Inflammatory macrophage treated with lipopolysaccharide for 4 hours (primary cell): ENCODE measurements at regions not wholly inside any gene's neighbourhood (a gene's known extent, or its start where the extent isn't known, plus 50 kb on each side); places are given as distances from the start of the nearest gene placed in this dataset.

Experiments used
- DNase-seq: peaks from one replicate; pipeline ENCODE4 v3.0.0-alpha.2; 2020

DNA sequence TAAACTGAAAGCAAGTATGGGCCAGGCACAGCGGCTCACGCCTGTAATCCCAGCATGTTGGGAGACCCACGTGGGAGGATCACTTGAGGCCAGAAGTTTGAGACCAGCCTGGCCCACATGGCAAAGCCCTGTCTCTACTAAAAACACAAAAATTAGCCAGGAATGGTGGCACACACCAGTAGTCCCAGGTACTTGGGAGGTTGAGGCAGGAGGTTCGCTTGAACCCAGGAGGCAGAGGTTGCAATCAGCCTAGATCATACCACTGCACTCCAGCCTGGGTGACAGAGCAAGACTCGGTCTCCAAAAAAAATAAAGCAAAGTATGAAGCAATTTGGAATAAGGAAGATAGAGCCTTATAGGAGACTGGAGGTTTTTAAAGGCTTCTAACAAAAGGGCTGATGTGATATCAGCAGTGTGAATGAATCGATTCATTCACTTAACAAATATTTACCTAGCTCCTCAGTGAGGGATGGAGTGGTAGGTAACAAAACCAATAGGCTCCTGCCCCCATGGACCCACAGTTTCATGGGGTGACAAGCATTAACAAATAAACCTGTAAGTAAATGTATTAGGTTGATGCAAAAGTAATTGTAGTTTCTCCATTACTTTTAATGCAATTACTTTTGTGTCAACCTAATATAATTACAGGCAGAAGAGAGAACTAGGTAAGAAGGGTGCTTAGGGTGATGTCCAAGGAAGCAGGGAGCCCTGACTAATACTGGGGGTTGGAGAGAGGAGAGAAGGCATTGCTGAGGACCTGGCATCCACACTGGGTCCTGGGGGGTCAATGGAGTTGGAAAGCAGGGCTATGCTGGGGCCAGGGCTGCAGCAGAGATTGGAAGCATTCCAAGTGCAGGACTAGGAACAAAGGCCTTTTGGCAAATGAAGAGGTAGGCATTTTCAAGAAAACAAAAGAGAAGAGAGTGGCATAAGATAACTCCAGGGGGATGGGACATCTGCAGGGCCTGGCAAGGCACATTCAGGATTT is 195.4 kb upstream of the ARL4C start:
- DNase-seq = no peak

DNA sequence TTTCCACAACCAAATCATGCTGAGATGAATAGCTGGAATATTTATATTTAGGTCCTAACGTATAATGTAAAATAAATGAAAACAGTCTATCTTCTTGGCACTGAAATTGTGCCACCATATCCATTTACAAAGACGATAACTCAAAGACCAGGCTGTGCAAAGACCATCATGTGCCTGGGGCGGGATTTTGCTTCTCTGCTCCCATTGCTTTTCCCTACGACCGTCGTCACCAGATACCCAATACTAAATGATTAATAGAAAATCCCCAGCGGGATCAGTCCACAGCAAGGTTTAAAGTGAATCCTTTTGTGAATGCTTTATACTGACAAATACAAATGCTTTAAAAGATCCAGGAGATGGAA is 194.3 kb upstream of the ARL4C start:
- DNase-seq = no peak

DNA sequence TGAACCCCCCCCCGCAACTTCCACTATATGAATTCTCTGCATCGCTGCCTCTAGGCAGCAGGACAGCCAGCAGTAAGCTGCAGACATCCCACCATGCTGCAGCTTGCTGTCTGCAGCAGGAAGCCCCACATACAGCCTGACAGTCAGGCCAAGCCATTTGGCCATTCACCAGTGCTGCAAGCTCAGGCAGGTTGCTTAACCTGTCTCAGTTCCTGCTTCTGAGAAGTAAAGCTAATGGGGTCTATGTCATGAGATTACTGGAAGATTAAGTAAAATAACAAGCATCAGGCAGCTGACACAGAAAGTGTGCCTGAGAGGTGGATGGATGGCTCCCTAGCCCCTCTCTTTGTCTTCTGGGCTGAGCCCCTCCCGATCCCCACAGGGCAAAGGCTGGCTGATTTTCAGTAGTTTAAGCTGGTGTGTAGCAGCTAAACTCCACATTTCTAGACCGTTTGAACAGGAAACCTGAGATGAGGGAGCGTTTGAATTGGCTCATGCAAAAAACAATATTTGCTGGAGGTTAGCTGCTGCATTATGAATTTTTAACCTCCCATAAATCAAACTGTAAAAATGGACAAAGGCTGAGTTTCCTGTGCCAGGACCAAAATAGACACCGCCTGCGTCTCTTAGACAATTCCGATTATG is 193.8 kb upstream of the ARL4C start:
- DNase-seq = no peak

DNA sequence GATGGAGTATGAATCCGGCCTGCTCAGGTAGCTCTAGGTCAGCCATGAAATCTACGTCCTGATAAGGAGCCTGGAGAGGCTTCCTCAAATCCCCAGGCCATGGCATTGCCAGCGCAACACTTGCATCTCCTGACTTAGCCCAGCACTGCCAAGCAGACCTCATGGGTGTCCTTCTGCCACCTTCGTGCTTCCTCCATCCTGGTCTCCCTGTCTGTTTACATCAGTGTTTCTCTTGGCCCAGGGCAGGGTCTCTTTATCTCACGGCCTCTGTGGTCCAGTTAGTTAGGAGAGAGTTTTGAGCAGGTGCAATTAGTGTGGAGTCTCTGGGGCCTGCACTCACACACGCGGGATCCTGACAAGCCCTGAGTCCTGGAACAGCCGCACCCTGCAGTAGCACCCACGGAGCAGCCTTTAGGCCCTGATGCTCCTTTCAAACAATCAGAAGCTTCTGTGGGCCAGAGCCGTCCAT is 193.1 kb upstream of the ARL4C start:
- DNase-seq = no peak

DNA sequence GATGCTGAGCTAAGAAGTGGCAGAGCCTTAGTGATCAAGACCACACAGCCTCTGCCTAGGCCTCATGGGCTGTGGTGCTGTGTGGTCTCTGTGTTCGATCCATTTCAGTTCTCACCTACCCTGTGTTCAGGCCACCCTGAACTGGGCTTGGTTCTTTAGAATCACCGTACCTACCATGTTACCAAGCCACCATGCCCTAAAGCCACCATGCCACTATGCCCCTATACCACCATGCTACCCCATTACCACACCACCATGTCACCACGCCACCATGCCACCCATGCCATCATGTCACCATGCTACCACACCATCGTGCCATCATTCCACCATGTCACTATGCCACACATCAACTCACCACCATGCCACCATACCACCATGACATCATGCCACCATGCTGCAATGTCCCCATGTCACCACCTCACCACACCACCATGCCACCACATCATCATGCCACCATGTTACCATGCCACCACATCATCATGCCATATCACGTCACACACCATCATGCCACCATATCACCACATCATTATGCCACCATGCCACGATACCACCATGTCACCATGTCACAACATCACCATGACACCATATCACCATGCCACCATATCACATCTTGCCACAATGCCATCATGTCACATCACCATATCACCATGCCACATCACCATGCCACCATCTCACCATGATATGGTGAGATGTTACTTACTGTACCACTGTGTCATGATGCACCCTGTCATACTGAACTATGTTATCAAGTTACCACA is 191.0 kb upstream of the ARL4C start:
- DNase-seq = no peak

DNA sequence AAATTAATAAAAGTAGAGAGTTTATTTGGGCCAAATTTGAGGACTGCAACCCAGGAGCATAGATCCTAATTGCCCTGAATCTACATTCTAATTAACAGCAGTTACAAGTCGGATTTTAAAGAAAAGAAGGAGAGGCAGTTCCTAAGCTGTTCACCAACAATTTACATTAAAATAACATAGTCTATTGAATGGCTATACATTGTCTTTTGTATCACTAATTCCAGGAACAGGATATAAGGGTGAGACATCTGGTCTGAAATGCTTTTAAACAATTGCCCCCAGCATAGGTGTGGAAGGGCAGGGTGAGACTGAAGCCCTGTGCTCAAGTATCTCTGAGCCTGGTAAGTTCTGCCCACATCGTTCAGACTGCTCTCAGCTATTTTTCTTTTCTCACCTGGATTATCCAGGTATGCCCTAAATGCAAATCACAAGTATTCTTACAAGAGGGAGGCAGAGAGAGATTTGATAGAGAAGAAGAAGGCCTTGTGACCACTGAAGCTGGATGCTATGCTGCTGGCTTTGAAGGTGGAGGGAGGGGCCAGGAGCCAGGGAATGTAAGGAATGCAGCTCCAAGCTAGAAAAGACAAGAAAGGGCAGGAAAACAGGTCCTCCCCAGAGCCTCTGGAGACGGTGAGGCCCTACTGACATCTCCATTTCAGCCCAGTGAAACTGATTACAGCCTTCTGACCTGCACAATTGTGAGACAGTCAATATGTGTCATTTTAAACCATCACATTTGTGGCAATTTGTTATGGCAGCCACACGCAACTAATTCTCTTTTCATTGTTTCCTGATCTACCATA is 189.4 kb upstream of the ARL4C start:
- no peak for DNase-seq

DNA sequence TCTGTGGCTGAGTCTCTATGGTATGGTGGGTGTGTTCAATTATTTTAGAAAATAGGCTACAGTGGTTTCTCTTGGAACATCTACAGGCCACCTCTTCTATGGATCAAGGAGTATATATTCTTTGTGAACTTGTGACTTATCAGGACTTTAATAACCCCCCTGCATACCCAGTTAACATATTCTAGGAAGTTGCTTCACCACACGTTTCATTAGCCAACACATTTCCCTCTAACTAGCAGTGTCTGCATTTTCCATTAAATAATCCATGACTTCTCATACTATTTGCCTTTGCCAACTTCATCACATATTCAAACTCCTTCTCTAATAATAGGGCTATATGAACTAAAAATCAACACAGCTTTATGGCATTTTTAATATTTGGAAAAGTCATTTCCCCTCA is 187.6 kb upstream of the ARL4C start:
- DNase-seq = no peak

DNA sequence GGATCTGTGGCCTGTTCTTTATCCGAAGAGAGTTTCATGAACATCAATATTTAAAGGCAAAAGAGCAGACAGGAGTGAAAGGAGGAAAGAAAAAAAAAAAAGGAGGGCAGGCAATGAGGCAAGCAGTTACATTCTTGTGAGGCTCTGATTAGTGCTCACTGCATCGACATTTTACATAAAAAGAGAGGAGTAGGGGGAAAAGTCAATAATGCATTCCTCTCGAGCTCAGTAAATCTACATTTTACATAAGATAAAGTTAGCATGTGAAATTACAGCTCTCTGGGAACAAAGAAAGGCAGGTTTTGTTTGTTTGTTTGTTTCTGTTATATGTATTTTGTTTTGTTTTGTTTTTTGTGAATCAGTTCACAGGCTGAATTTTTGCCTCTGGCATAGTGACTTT is 187.1 kb upstream of the ARL4C start:
- no peak for DNase-seq

DNA sequence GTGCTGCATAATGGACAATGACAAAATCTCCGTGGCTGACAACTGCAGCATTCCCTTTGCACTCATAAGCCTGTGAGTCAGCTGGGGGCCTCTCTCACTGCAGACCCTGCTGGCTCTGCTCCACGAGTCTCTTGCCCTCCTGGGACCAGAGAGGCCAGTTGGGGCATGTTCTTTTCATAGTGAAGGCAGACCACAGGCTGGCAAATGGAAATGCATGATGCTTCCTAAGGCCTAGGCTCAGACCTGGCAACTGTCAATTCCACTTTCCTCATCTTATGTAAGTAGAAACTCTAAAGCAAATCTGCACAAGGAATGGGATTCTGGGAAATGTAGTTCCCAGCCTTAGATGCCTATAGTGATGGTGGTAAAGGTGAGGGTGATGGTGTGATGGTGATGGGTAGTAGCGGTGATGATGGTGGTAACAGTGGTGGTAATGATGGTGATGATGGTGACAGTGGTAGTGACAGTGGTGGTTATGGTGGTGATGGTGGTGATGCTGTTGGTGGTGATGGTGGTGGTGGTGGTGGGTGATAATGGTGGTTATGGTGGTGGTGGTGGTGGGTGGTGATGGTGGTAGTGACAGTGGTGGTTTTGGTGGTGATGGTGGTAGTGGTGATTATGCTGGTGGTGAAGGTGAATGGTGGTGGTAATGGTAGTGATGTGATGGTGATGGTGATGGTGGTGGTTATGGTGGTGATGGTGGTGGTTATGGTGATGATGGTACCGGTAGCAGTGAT is 185.8 kb upstream of the ARL4C start:
- DNase-seq = no peak

DNA sequence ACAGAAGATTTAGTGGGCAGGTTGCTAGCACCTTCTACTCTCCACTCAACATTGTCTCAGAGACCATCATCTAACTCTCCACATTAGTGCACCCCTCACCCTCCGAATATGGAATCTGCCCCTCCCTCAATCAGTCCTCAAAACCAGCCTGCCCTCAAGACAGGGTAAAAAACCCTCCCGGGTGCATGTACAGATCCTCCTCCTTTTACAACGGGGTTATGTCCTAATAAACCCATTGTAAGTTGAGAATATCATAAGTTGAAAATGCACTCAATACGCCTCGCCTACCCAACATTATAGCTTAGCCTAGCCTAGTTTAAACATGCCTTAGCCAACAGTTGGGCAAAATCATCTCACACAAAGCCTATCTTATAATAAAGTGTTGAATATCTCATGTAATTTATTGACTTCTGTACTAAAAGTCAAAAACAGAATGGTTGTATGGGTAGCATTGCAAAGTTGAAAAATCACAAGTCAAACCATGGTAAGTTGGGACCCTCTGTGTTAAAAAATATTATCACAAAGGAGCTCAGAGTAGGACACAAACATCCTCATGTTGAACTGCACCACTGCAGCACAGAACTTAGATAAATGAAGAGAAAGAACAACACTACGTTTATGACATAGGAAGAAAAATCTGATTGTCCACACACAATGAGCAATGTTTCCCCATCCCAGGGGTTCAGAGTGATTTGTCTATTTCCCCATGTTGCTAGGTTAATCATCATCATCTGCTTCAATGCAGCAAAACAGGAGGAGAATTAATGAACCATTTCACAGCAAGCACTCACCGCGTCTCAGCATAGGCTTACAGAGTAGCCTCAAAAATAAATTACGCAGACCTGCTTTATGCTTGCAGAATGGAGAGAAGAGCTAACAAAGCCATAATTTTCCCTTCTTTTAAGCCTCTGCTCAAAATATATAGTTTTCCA is 184.1 kb upstream of the ARL4C start:
- DNase-seq = no peak

DNA sequence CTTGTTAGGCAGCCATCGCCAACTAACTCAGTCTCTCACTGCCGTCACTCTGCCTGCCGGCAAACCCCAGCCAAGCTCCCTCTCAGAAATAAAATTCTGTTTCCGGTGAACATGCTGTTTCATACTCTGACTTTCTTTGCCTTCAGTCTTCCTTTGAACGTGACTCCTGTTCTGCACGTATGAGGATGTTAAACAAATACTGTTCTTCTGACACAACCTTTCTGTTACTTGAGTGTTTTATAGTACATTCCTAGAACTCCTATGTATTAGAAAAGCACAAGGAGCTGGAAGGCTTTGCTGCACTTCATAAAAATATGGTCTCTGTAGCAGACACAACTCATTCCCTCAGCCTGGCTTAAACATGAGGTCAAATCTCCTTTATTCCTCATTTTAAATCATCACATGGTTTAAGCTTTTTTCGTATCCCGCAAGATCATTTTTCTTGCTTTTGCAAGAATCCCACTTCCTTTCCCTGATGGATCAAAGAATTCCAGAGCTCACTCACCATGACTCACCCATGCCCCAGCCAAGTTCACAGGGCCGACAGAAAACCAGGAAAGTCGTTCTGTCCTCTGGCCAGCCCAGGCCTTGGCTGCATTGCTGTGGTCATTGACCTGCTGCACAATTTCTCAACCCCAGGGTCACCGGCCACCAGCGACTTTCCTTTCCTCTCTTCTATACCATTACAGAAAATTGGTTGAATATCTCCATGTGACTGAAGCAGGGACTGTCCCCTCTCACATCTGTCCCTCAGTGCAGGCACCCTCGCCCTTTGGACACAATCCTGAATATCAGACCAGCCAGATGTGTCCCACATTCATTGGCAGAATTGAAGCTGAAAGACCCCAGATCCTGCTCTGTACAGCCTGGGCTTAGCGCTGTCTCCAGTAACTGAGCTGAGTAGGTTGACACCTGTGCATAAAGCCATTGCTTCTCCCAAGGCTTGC is 183.1 kb upstream of the ARL4C start:
- no peak for DNase-seq

DNA sequence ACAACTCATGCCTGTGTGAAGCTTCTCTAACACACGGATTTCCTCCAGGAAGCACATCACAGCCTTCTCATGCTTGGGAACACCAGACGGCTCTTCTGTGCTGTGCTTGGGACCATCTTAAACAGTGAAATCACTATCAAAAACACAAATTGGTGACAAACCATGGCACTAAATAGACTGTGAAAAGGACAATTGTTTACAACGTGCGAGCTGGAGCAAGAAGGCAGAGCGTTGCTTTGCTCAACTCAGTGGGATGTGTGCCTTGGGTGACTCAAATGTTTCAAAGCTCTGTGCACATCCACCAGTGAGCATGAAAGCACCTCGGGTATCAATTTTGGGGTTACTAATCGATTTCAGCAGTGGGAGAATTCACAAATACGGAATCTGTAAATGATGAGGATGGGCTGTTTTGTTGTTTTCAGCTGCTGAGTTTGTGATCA is 182.4 kb upstream of the ARL4C start:
- DNase-seq = no peak

DNA sequence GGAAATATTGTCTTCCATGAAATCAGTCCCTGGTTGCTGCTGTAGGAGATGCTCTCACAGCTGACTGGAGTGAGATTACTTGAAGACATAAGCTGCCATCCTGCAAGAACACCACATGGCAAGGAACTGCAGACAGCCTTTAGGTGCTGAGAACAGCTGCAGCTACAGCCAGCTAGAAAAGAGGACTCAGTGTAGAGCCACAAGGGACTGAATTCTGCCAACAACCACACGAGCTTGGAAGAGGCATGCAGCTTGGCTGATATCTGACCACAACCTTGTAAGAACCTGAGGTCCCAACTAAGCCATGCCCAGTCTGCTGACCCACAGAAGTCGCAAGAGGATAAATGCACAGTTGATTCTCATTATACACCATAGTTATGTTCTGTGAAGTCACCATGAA is 181.8 kb upstream of the ARL4C start:
- no peak for DNase-seq

DNA sequence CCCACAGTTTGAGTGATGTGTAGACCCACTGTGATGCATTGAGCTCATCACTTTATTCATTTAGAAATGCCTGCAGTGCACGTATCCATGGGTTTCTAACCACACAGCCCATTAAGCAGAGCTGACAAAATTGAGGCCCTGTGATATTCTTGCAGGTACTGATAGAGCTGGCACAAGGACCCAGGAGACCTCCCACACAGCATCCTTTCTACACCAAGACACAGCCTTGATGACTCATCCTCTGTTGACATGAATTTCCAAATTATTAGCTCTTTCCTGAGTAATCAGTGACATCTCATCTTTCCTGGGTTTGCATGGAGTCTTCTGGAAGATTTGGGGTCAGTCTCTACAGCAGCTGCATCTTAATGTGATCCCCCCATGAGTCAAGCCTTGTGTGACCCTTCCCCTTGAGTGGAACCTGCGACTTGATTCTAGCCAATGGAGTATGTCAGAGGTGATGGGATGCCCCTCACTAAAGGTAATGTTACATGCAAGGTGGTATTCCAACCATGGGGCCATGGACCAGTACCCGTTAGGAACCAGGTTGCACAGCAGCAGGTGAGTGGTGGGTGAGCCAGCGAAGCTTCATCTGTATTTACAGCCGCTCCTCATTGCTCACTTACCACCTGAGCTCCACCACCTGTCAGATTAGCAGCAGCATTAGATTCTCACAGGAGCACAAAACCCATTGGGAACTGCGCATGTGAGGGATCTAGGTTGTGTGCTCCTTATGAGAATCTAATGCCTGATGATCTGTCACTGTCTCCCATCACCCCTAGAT is 181.1 kb upstream of the ARL4C start:
- DNase-seq = no peak

DNA sequence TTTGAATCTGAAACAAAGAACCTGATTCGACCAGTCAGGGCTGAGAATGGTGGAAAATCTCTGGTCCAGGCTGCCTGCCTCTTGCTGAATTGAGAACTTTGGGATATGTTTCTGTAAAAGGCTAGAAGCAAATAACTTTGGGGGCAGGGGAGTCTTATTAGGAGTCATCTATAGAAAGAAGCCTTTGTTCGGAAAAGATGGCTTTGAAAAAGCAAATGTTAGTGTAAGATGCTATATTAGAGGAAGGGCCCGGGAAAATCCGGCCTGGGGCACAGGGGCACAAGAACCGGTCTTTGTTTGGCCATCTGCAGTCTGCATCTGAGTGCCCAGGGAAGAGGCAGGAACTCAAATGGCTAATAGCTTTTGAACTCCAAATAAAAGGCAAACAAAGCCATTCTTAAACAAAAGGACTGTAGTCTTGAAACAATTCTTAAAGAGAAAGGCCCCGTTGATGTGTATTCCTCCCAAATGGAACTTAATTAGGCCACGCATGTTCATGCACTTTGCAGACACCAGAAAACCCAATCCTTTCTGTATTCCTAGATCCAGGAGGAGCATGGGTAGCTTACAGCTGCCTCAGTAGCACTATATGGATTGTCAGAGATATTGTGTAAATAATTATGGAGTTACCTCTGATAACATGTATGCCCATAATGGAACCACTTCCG is 180.0 kb upstream of the ARL4C start:
- no peak for DNase-seq

DNA sequence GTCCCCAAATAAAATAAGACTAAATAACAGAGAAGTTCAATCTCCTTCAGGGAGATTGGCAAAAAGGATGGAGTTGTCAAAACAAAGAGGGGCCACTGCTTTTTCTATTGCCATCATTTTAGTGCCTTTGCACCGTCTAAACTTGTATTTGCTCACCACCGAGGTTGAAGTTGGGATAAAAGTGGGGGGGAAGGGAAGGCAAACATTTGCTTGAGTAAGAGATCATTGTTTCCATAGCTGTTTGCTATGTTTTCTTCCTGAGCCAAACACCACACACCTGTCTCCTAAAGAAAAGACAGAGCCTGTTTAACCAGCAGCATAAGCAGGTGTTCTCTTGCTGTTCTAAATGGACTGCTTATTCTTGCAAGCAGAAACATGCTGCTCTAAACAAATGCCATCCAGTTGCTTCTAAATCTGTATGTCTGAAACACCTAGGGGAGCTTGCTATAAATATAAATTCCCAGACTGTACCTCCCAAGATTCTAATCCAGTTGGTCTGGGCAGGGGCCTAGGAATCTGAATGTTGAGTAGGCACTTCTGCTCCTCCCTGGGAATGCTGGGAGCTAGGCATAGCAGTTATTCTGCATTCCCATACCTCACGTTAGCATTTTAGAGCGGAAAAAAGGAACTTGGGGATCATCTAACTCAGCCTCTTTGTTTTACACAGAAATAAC is 179.4 kb upstream of the ARL4C start:
- DNase-seq = no peak

DNA sequence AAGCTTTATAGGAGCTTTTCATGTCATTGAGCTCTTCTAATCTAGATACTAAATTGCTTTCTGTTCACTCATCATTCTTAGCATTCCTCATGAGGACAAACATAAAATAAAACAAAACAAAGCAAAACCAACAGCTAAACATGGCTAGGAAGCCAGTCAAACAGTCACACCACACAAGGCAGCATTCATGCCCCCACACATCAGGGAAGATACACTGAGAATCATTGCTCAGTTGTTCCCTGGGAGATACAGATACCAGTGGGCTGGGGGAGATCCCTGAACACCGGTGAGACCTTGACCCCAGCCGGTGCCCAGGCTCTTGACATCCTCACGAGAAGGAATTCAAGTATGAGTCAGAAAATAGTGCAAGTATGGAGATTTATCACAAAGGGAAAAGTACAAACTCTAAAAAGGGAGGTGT is 177.9 kb upstream of the ARL4C start:
- no peak for DNase-seq
